Fibroblast of the conjunctiva (primary cell): ENCODE measurements at regions not wholly inside any gene's neighbourhood (a gene's known extent, or its start where the extent isn't known, plus 50 kb on each side); places are given as distances from the start of the nearest gene placed in this dataset.
"Not testable (repeated sequence)": the region's sequence is repeated elsewhere in the genome, so short reads cannot be mapped to it uniquely, and the experiment has no call there.

ENCODE experiments used
- DNase-seq: peaks from one replicate; pipeline ENCODE4 v3.0.0-alpha.2; 2010; ENCODE audit warnings: low read depth

- no peak for DNase-seq
These were observed 79.8 kb downstream of the ZNF92 start for GRCh38 chr7:65453341-65454030.

- DNase-seq = no peak
These were observed 80.8 kb downstream of the ZNF92 start for GRCh38 chr7:65454469-65454868.

GRCh38 chr7:65455050-65455449 lies 81.4 kb downstream of the ZNF92 start:
- DNase-seq = not testable (repeated sequence)

GRCh38 chr7:65457705-65458104 lies 84.0 kb downstream of the ZNF92 start:
- DNase-seq = no peak

- DNase-seq = no peak
These were observed 85.8 kb downstream of the ZNF92 start for GRCh38 chr7:65459438-65459837.

GRCh38 chr7:65462148-65462716 lies 88.6 kb downstream of the ZNF92 start:
- DNase-seq = no peak

- DNase-seq = no peak
These were observed 89.5 kb downstream of the ZNF92 start for GRCh38 chr7:65463184-65463583.

GRCh38 chr7:65469919-65470558 lies 96.4 kb downstream of the ZNF92 start:
- not testable (repeated sequence) for DNase-seq

GRCh38 chr7:65471587-65471986 lies 97.9 kb downstream of the ZNF92 start:
- no peak for DNase-seq

- no peak for DNase-seq
These were observed 101.5 kb downstream of the ZNF92 start for GRCh38 chr7:65475040-65475726.

GRCh38 chr7:65475734-65476319 lies 102.2 kb downstream of the ZNF92 start:
- no peak for DNase-seq

GRCh38 chr7:65477326-65477725 lies 103.7 kb downstream of the ZNF92 start:
- no peak for DNase-seq

- DNase-seq = no peak
These were observed 115.7 kb downstream of the ZNF92 start for GRCh38 chr7:65489260-65489767.

GRCh38 chr7:65496697-65497096 lies 123.0 kb downstream of the ZNF92 start:
- not testable (repeated sequence) for DNase-seq

GRCh38 chr7:65503434-65504152 lies 129.9 kb downstream of the ZNF92 start:
- no peak for DNase-seq

- not testable (repeated sequence) for DNase-seq
These were observed 131.1 kb downstream of the ZNF92 start for GRCh38 chr7:65504504-65505319.

GRCh38 chr7:65505320-65505633 lies 131.6 kb downstream of the ZNF92 start:
- DNase-seq = not testable (repeated sequence)

- DNase-seq = not testable (repeated sequence)
These were observed 135.1 kb downstream of the ZNF92 start for GRCh38 chr7:65508581-65509367.

- no peak for DNase-seq
These were observed 135.9 kb downstream of the ZNF92 start for GRCh38 chr7:65509368-65510186.
